Activated T-cell treated with anti-CD3 and anti-CD28 coated beads, Interleukin-2, amount 50 U/mL, for 72 hours (primary cell): ENCODE measurements at regions not wholly inside any gene's neighbourhood (a gene's known extent, or its start where the extent isn't known, plus 50 kb on each side); places are given as distances from the start of the nearest gene placed in this dataset.
"Not testable (repeated sequence)": the region's sequence is repeated elsewhere in the genome, so short reads cannot be mapped to it uniquely, and the experiment has no call there.

Source experiments
- ATAC-seq, 2 donors: fragments of 150-1000 bp; cut with Tn5 transposase; replicated peaks in 1 of 2; 2 replicates each; pipeline ENCODE4 v1.10.0; 2021; ENCODE audit warnings: moderate library complexity in 2 of 2, mild to moderate bottlenecking in 1 of 2
- DNase-seq, 2 donors: peaks; one replicate each; pipeline ENCODE4 v3.0.0; 2021 to 2022; ENCODE audit warnings: mixed read lengths in 1 of 2
- H3K27ac Mint-ChIP-seq: one replicate; pipeline ENCODE4 v1.8.0; 2022; ENCODE audit warnings: mild to moderate bottlenecking, moderate library complexity, mixed read lengths
- H3K27me3 Mint-ChIP-seq: one replicate; pipeline ENCODE4 v1.8.0; 2022; ENCODE audit warnings: low read depth, mixed read lengths
- H3K36me3 Mint-ChIP-seq, 2 donors: one replicate each; pipeline ENCODE4 v1.8.0; 2022; ENCODE audit warnings: mixed read lengths in 2 of 2, mild to moderate bottlenecking in 1 of 2; ENCODE audit not compliant: insufficient read depth in 2 of 2
- H3K4me1 Mint-ChIP-seq: one replicate; pipeline ENCODE4 v1.8.0; 2022; ENCODE audit warnings: low read depth, mixed read lengths
- H3K4me3 Mint-ChIP-seq, 2 donors: one replicate each; pipeline ENCODE4 v1.8.0; 2022; ENCODE audit warnings: mild to moderate bottlenecking in 2 of 2, mixed read lengths in 2 of 2, moderate library complexity in 2 of 2
- H3K9me3 Mint-ChIP-seq, 2 donors: one replicate each; pipeline ENCODE4 v1.8.0; 2022; ENCODE audit warnings: mixed read lengths in 2 of 2

- no peak for ATAC-seq
- DNase-seq, result no peak
- no peaks in the 10 kb centered on the region for H3K36me3 Mint-ChIP-seq
- peaks cover 6 to 10% of the 10 kb centered on the region in 2 donors for H3K9me3 Mint-ChIP-seq
- no peak overlapping the region for H3K4me3 Mint-ChIP-seq
- no peaks in the 10 kb centered on the region for H3K27me3 Mint-ChIP-seq
- H3K4me1 Mint-ChIP-seq, result no peaks in the 10 kb centered on the region
- H3K27ac Mint-ChIP-seq, result no peak overlapping the region
Measured at GRCh38 chr11:41519696-41520095, 60.2 kb upstream of the LRRC4C start.

- Mint-ChIP-seq H3K9me3 (peaks cover 10 to 11% of the 10 kb centered on the region in 2 donors), H3K4me1 (no peaks in the 10 kb centered on the region), H3K27ac (no peak overlapping the region), H3K4me3 (no peak overlapping the region), H3K27me3 (no peaks in the 10 kb centered on the region), H3K36me3 (no peaks in the 10 kb centered on the region)
- DNase-seq, result no peak
- ATAC-seq, result no peak
Measured at GRCh38 chr11:41522391-41522790, 62.9 kb upstream of the LRRC4C start.

- no peak overlapping the region for H3K27ac Mint-ChIP-seq
- H3K4me1 Mint-ChIP-seq, result no peaks in the 10 kb centered on the region
- DNase-seq (no peak), ATAC-seq (no peak)
- H3K9me3 Mint-ChIP-seq, result peaks cover 9 to 10% of the 10 kb centered on the region in 2 donors
- no peaks in the 10 kb centered on the region for H3K27me3 Mint-ChIP-seq
- no peak overlapping the region for H3K4me3 Mint-ChIP-seq
- no peaks in the 10 kb centered on the region for H3K36me3 Mint-ChIP-seq
Measured at GRCh38 chr11:41522899-41523672, 63.6 kb upstream of the LRRC4C start.

GRCh38 chr11:41527530-41527929 is 68.1 kb upstream of the LRRC4C start:
- H3K27me3 Mint-ChIP-seq, result no peaks in the 10 kb centered on the region

GRCh38 chr11:41532413-41532812 is 73.0 kb upstream of the LRRC4C start:
- no peaks in the 10 kb centered on the region for H3K27me3 Mint-ChIP-seq
- H3K27ac Mint-ChIP-seq, result no peak overlapping the region
- H3K4me3 Mint-ChIP-seq, result no peak overlapping the region
- no peaks in the 10 kb centered on the region for H3K4me1 Mint-ChIP-seq
- H3K9me3 Mint-ChIP-seq, result peaks cover 11 to 15% of the 10 kb centered on the region in 2 donors
- ATAC-seq (no peak), DNase-seq (no peak)
- H3K36me3 Mint-ChIP-seq, result peaks cover 2 to 4% of the 10 kb centered on the region in 2 donors

More at GRCh38 chr11:41527530-41527929, 68.1 kb upstream of the LRRC4C start:
- Mint-ChIP-seq H3K9me3 (peaks cover 13 to 16% of the 10 kb centered on the region in 2 donors), H3K4me3 (no peak overlapping the region), H3K27ac (no peak overlapping the region), H3K4me1 (no peaks in the 10 kb centered on the region), H3K36me3 (peaks cover 2 to 4% of the 10 kb centered on the region in 2 donors)
- DNase-seq, result no peak
- no peak for ATAC-seq

GRCh38 chr11:41533761-41534160 is 74.3 kb upstream of the LRRC4C start:
- Mint-ChIP-seq H3K4me3 (no peak overlapping the region), H3K4me1 (no peaks in the 10 kb centered on the region), H3K27ac (no peak overlapping the region)

GRCh38 chr11:41534391-41534790 is 74.9 kb upstream of the LRRC4C start:
- no peak overlapping the region for H3K27ac Mint-ChIP-seq
- H3K27me3 Mint-ChIP-seq, result no peaks in the 10 kb centered on the region

More at GRCh38 chr11:41533761-41534160, 74.3 kb upstream of the LRRC4C start:
- DNase-seq (no peak), ATAC-seq (no peak)
- Mint-ChIP-seq H3K27me3 (no peaks in the 10 kb centered on the region), H3K9me3 (peaks cover 11 to 18% of the 10 kb centered on the region in 2 donors), H3K36me3 (peaks cover 2 to 4% of the 10 kb centered on the region in 2 donors)

GRCh38 chr11:41534861-41535260 is 75.4 kb upstream of the LRRC4C start:
- Mint-ChIP-seq H3K36me3 (peaks cover 1 to 2% of the 10 kb centered on the region in 2 donors), H3K27ac (no peak overlapping the region), H3K4me1 (no peaks in the 10 kb centered on the region), H3K9me3 (peaks cover 7 to 16% of the 10 kb centered on the region in 2 donors), H3K4me3 (no peak overlapping the region), H3K27me3 (no peaks in the 10 kb centered on the region)
- no peak for DNase-seq
- no peak for ATAC-seq

More at GRCh38 chr11:41534391-41534790, 74.9 kb upstream of the LRRC4C start:
- H3K4me1 Mint-ChIP-seq, result no peaks in the 10 kb centered on the region
- H3K4me3 Mint-ChIP-seq, result no peak overlapping the region
- ATAC-seq (no peak), DNase-seq (no peak)
- peaks cover 11 to 16% of the 10 kb centered on the region in 2 donors for H3K9me3 Mint-ChIP-seq
- H3K36me3 Mint-ChIP-seq, result peaks cover 2 to 4% of the 10 kb centered on the region in 2 donors

- Mint-ChIP-seq H3K4me3 (no peak overlapping the region), H3K4me1 (no peaks in the 10 kb centered on the region), H3K9me3 (peaks cover 2 to 14% of the 10 kb centered on the region in 2 donors), H3K36me3 (no peaks in the 10 kb centered on the region), H3K27ac (no peak overlapping the region), H3K27me3 (no peaks in the 10 kb centered on the region)
- ATAC-seq (no peak), DNase-seq (no peak)
Measured at GRCh38 chr11:41536021-41536568, 76.6 kb upstream of the LRRC4C start.

GRCh38 chr11:41544902-41545301 is 85.5 kb upstream of the LRRC4C start:
- H3K36me3 Mint-ChIP-seq, H3K27me3 Mint-ChIP-seq, H3K27ac Mint-ChIP-seq, H3K4me3 Mint-ChIP-seq, DNase-seq, H3K4me1 Mint-ChIP-seq, ATAC-seq: not testable (repeated sequence)
- peaks cover 13 to 21% of the 10 kb centered on the region in 2 donors for H3K9me3 Mint-ChIP-seq

GRCh38 chr11:41578421-41579051 is 119.1 kb upstream of the LRRC4C start:
- no peaks in the 10 kb centered on the region for H3K4me1 Mint-ChIP-seq
- H3K27ac Mint-ChIP-seq, result no peak overlapping the region
- no peaks in the 10 kb centered on the region for H3K36me3 Mint-ChIP-seq
- no peak overlapping the region for H3K4me3 Mint-ChIP-seq
- ATAC-seq, result no peak
- DNase-seq, result no peak
- peaks cover 3 to 8% of the 10 kb centered on the region in 2 donors for H3K9me3 Mint-ChIP-seq
- H3K27me3 Mint-ChIP-seq, result no peaks in the 10 kb centered on the region

GRCh38 chr11:41579546-41579945 is 120.1 kb upstream of the LRRC4C start:
- H3K4me3 Mint-ChIP-seq, result no peak overlapping the region
- no peaks in the 10 kb centered on the region for H3K36me3 Mint-ChIP-seq
- no peak overlapping the region for H3K27ac Mint-ChIP-seq
- no peaks in the 10 kb centered on the region for H3K4me1 Mint-ChIP-seq
- DNase-seq (no peak), ATAC-seq (no peak)
- H3K9me3 Mint-ChIP-seq, result peaks cover 3 to 8% of the 10 kb centered on the region in 2 donors
- no peaks in the 10 kb centered on the region for H3K27me3 Mint-ChIP-seq

GRCh38 chr11:41609511-41609910 is 150.1 kb upstream of the LRRC4C start:
- ATAC-seq (no peak), DNase-seq (no peak)
- Mint-ChIP-seq H3K4me1 (no peaks in the 10 kb centered on the region), H3K36me3 (no peaks in the 10 kb centered on the region), H3K4me3 (no peak overlapping the region), H3K9me3 (peaks cover 6 to 8% of the 10 kb centered on the region in 2 donors), H3K27me3 (no peaks in the 10 kb centered on the region), H3K27ac (no peak overlapping the region)
